Kidney (tissue), 13 donors: ENCODE measurements at regions not wholly inside any gene's neighbourhood (a gene's known extent, or its start where the extent isn't known, plus 50 kb on each side); places are given as distances from the start of the nearest gene placed in this dataset.
A peak's percentile ranks its signal among the peaks of the same experiment; 100 is the strongest.

ENCODE experiments used
- DNase-seq, 5 donors: peaks; one replicate each; pipeline ENCODE4 v3.0.0-alpha.2; 2013 to 2020
- FAIRE-seq: peaks from 2 replicates; lab custom pipeline; 2012; peaks lifted over from hg19 to GRCh38; lab: Jason Lieb, UNC
- H3K27ac ChIP-seq, 2 donors: one replicate each; pipeline ENCODE4 v1.7.0; 2013; ENCODE audit warnings: low read depth in 2 of 2, low read length in 2 of 2, inconsistent platforms in 1 of 2
- H3K27me3 ChIP-seq: one replicate; pipeline ENCODE4 v1.7.1; 2013; ENCODE audit warnings: low read length, inconsistent platforms; ENCODE audit not compliant: control insufficient read depth, insufficient read depth
- H3K36me3 ChIP-seq, 3 donors: one replicate each; pipeline versions ENCODE4 v1.7.0 to v1.7.1; 2013; ENCODE audit warnings: low read length in 3 of 3, control low read depth in 1 of 3, inconsistent platforms in 1 of 3; ENCODE audit not compliant: insufficient read depth in 3 of 3, control insufficient read depth in 2 of 3
- H3K4me1 ChIP-seq, 3 donors: one replicate each; pipeline versions ENCODE4 v1.7.0 to v1.7.1; 2013; ENCODE audit warnings: low read length in 3 of 3, inconsistent platforms in 1 of 3, low read depth in 1 of 3; ENCODE audit not compliant: control insufficient read depth in 2 of 3, insufficient read depth in 2 of 3
- H3K4me3 ChIP-seq, 3 donors: one replicate each; pipeline versions ENCODE4 v1.7.0 to v1.8.1; 2013; ENCODE audit warnings: low read length in 3 of 3, control low read depth in 1 of 3, inconsistent platforms in 1 of 3
- H3K9ac ChIP-seq, 3 donors: one replicate each; pipeline versions ENCODE4 v1.7.0 to v1.7.1; 2013; ENCODE audit warnings: low read length in 3 of 3, control low read depth in 1 of 3, inconsistent platforms in 1 of 3
- H3K9me3 ChIP-seq, 3 donors: one replicate each; pipeline versions ENCODE4 v1.7.0 to v1.7.1; 2013; ENCODE audit warnings: low read length in 3 of 3, control low read depth in 1 of 3, inconsistent platforms in 1 of 3; ENCODE audit not compliant: control insufficient read depth in 2 of 3, insufficient read depth in 1 of 3
- CTCF ChIP-seq: IDR thresholded peaks from 3 replicates; pipeline ENCODE4 v1.5.1; 2012; ENCODE audit warnings: mild to moderate bottlenecking, moderate library complexity, borderline replicate concordance; ENCODE audit not compliant: insufficient read depth; ENCODE audit errors: extremely low read depth
- intact Hi-C: fragments of 100-400 bp; cut with DNase I; formaldehyde crosslinking; loops from one replicate; pipeline ENCODE4 v1.11.1; 2022
- donor health status: control.
- donor health status: control.
- donor health status: control.
- donor health status: control.
- donor health status: control.
- donor health status: DM: yes; HTN: yes; CAD: no.
- donor health status: Normal renal cell carcinoma (clear cell type).

- TF ChIP-seq CTCF: peak; percentile 66
- intact Hi-C loops: no loop called here
- peak; percentile 92 for FAIRE-seq
Measured at GRCh38 chr5:82351754-82352145, 73.6 kb upstream of the RPS23 start.

GRCh38 chr5:82351297-82351696, 73.1 kb upstream of the RPS23 start:
- FAIRE-seq: no peak
- intact Hi-C loops: no loop called here
- H3K27ac ChIP-seq: no peak overlapping the region
- H3K27me3 ChIP-seq: no peaks in the 10 kb centered on the region
- H3K4me1 ChIP-seq: no peaks in the 10 kb centered on the region
- H3K9ac ChIP-seq: no peak overlapping the region
- DNase-seq: no peak
- no peak for TF ChIP-seq CTCF
- H3K9me3 ChIP-seq: no peaks in the 10 kb centered on the region
- no peak overlapping the region for H3K4me3 ChIP-seq
- H3K36me3 ChIP-seq: no peaks in the 10 kb centered on the region

More at GRCh38 chr5:82351754-82352145, 73.6 kb upstream of the RPS23 start:
- Histone ChIP-seq H3K36me3 (no peaks in the 10 kb centered on the region), H3K4me3 (no peak overlapping the region), H3K4me1 (no peaks in the 10 kb centered on the region), H3K27me3 (no peaks in the 10 kb centered on the region), H3K9ac (no peak overlapping the region), H3K27ac (no peak overlapping the region), H3K9me3 (no peaks in the 10 kb centered on the region)
- DNase-seq: peak in 2 of 5 donors; percentile 88 to 90

GRCh38 chr5:82349652-82350051, 71.5 kb upstream of the RPS23 start:
- Histone ChIP-seq H3K27me3 (no peaks in the 10 kb centered on the region), H3K27ac (no peak overlapping the region), H3K9ac (no peak overlapping the region), H3K36me3 (no peaks in the 10 kb centered on the region), H3K4me1 (no peaks in the 10 kb centered on the region), H3K9me3 (no peaks in the 10 kb centered on the region), H3K4me3 (no peak overlapping the region)
- TF ChIP-seq CTCF: peak; percentile 11
- intact Hi-C loops: no loop called here
- DNase-seq (peak in 1 of 5 donors; percentile 34), FAIRE-seq (no peak)

GRCh38 chr5:82348784-82349425, 70.8 kb upstream of the RPS23 start:
- no peak overlapping the region for H3K9ac ChIP-seq
- H3K27ac ChIP-seq: no peak overlapping the region
- no peaks in the 10 kb centered on the region for H3K27me3 ChIP-seq
- H3K36me3 ChIP-seq: no peaks in the 10 kb centered on the region
- no peak overlapping the region for H3K4me3 ChIP-seq
- FAIRE-seq (no peak), DNase-seq (no peak)
- TF ChIP-seq CTCF: no peak
- intact Hi-C loops: no loop called here
- H3K9me3 ChIP-seq: no peaks in the 10 kb centered on the region
- no peaks in the 10 kb centered on the region for H3K4me1 ChIP-seq
